H1 (cell line): ENCODE measurements at regions not wholly inside any gene's neighbourhood (a gene's known extent, or its start where the extent isn't known, plus 50 kb on each side); places are given as distances from the start of the nearest gene placed in this dataset.

Source experiments
- CTCF ChIP-seq, 3 experiments: IDR thresholded peaks; 1 replicate in 2 of 3; 2 replicates in 1 of 3; pipeline versions ENCODE4 v1.5.1 to v1.6.1; 2011; ENCODE audit warnings: low read length in 3 of 3, mild to moderate bottlenecking in 3 of 3, inconsistent platforms in 2 of 3, low read depth in 1 of 3, moderate library complexity in 1 of 3; ENCODE audit not compliant: insufficient read depth in 1 of 3; ENCODE audit errors: control extremely low read depth in 1 of 3
- EP300 ChIP-seq, 2 experiments: IDR thresholded peaks; 1 replicate in 1 of 2; 2 replicates in 1 of 2; pipeline ENCODE4 v1.6.1; 2011 to 2012; ENCODE audit warnings: low read depth in 2 of 2, low read length in 2 of 2, mild to moderate bottlenecking in 2 of 2, borderline replicate concordance in 1 of 2, inconsistent platforms in 1 of 2, moderate library complexity in 1 of 2
- JUN ChIP-seq: IDR thresholded peaks from 2 replicates; pipeline ENCODE4 v1.6.1; 2011; ENCODE audit warnings: low read depth, mild to moderate bottlenecking, improper control_type of control experiment, low read length
- POLR2A ChIP-seq, 2 experiments: IDR thresholded peaks; 1 replicate in 1 of 2; 2 replicates in 1 of 2; pipeline ENCODE4 v1.6.1; 2011; ENCODE audit warnings: low read depth in 2 of 2, low read length in 2 of 2, mild to moderate bottlenecking in 2 of 2; ENCODE audit errors: control extremely low read depth in 1 of 2
- POLR2AphosphoS5 ChIP-seq: IDR thresholded peaks from 2 replicates; pipeline ENCODE4 v1.6.1; 2011; ENCODE audit warnings: low read depth, low read length
- SRF ChIP-seq: IDR thresholded peaks from 2 replicates; pipeline ENCODE4 v1.6.1; 2011; ENCODE audit warnings: mild to moderate bottlenecking, low read depth, low read length, moderate library complexity
- TBP ChIP-seq: IDR thresholded peaks from 2 replicates; pipeline ENCODE4 v1.6.1; 2011; ENCODE audit warnings: low read depth, low read length, improper control_type of control experiment
- TEAD4 ChIP-seq: IDR thresholded peaks from 2 replicates; pipeline ENCODE4 v1.6.1; 2012; ENCODE audit warnings: low read depth, low read length, inconsistent platforms, mixed read lengths
- TF ChIP-seq, protein P1 (sequence below): IDR thresholded peaks from 2 replicates; pipeline ENCODE4 v1.6.1; 2011; ENCODE audit warnings: low read length, improper control_type of control experiment

GRCh38 chr15:60278879-60279278, 118.9 kb downstream of the ANXA2 start:
- TF ChIP-seq, protein P1, sequence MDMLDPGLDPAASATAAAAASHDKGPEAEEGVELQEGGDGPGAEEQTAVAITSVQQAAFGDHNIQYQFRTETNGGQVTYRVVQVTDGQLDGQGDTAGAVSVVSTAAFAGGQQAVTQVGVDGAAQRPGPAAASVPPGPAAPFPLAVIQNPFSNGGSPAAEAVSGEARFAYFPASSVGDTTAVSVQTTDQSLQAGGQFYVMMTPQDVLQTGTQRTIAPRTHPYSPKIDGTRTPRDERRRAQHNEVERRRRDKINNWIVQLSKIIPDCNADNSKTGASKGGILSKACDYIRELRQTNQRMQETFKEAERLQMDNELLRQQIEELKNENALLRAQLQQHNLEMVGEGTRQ = no peak
- TF ChIP-seq CTCF (IDR thresholded peaks at IDR 0.05; ENCODE audit: control extremely low read depth in 1 of 3, insufficient read depth in 1 of 3, low read depth in 1 of 3, low read length in 3 of 3) (no peak), POLR2AphosphoS5 (no peak), JUN (no peak), TBP (no peak), SRF (no peak), EP300 (IDR thresholded peaks at IDR 0.05; ENCODE audit: borderline replicate concordance in 1 of 2, low read depth in 2 of 2, low read length in 2 of 2) (no peak), POLR2A (IDR thresholded peaks at IDR 0.05; ENCODE audit: control extremely low read depth in 1 of 2, low read depth in 2 of 2, low read length in 2 of 2) (no peak), TEAD4 (no peak)
